IMR-90 (cell line): ENCODE measurements at regions not wholly inside any gene's neighbourhood (a gene's known extent, or its start where the extent isn't known, plus 50 kb on each side); places are given as distances from the start of the nearest gene placed in this dataset.

Source experiments
- ATAC-seq: fragments of 200-7000 bp; cut with Tn5 transposase; 2 replicates; pipeline ENCODE4 v1.9.1; 2020; ENCODE audit warnings: low read depth, mild to moderate bottlenecking, moderate library complexity
- BruUV-seq: library from RNA; stranded (reverse); fragments of 400-500 nt; replicated peaks from 2 replicates; lab custom pipeline; 2021; lab: Mats Ljungman, UMichigan
- CTCF ChIA-PET: fragments of 300-600 bp; formaldehyde crosslinking; extraction: SDS; loops from one replicate; lab custom pipeline; 2021; ENCODE audit warnings: antibody characterized with exemption; lab: Yijun Ruan, JAX
- POLR2A ChIA-PET: fragments of 300-600 bp; sonication (Branson Sonifier 250); formaldehyde crosslinking; loops from one replicate; lab custom pipeline; 2022; ENCODE audit warnings: antibody characterized with exemption; ENCODE audit not compliant: unreplicated experiment; lab: Charles Lee
- DNase-seq: peaks from one replicate; pipeline ENCODE4 v3.0.0; 2013
- H2AFZ ChIP-seq: replicated peaks from 2 replicates; pipeline ENCODE3; 2013; ENCODE audit warnings: low read length, mild to moderate bottlenecking; ENCODE audit not compliant: poor library complexity
- H2AK5ac ChIP-seq: 2 replicates; pipeline ENCODE4 v1.6.1; 2013; ENCODE audit warnings: low read depth, low read length, inconsistent platforms
- H2AK9ac ChIP-seq: replicated peaks from 2 replicates; pipeline ENCODE3; 2013; ENCODE audit warnings: mild to moderate bottlenecking, low read depth, low read length, moderate library complexity; ENCODE audit not compliant: poor library complexity
- H2BK120ac ChIP-seq: 2 replicates; pipeline ENCODE4 v1.6.1; 2013; ENCODE audit warnings: low read depth, low read length, inconsistent platforms
- H2BK15ac ChIP-seq: 3 replicates; pipeline ENCODE4 v1.6.1; 2013; ENCODE audit warnings: low read depth, low read length, inconsistent platforms
- H2BK20ac ChIP-seq: 2 replicates; pipeline ENCODE4 v1.6.1; 2013; ENCODE audit warnings: low read depth, mild to moderate bottlenecking, inconsistent platforms, low read length, moderate library complexity
- H2BK5ac ChIP-seq: 2 replicates; pipeline ENCODE4 v1.6.1; 2013; ENCODE audit warnings: mild to moderate bottlenecking, low read depth, low read length, inconsistent platforms; ENCODE audit not compliant: poor library complexity, severe bottlenecking
- H3K14ac ChIP-seq: replicated peaks from 2 replicates; pipeline ENCODE4 v1.6.1; 2013; ENCODE audit warnings: low read depth, low read length, inconsistent platforms
- H3K18ac ChIP-seq: 2 replicates; pipeline ENCODE4 v1.6.1; 2013; ENCODE audit warnings: low read depth, low read length, control low read depth
- H3K23ac ChIP-seq: 2 replicates; pipeline ENCODE4 v1.6.1; 2013; ENCODE audit warnings: low read depth, low read length, inconsistent platforms
- H3K27ac ChIP-seq: 2 replicates; pipeline ENCODE4 v1.5.1; 2013; ENCODE audit warnings: mild to moderate bottlenecking, control low read depth, low read length; ENCODE audit not compliant: insufficient read depth
- H3K27me3 ChIP-seq: 2 replicates; pipeline ENCODE4 v1.6.1; 2013; ENCODE audit warnings: low read length; ENCODE audit not compliant: control insufficient read depth, insufficient read depth
- H3K36me3 ChIP-seq: 2 replicates; pipeline ENCODE4 v1.6.1; 2013; ENCODE audit warnings: low read length, mixed read lengths; ENCODE audit not compliant: control insufficient read depth, insufficient read depth
- H3K4ac ChIP-seq: 2 replicates; pipeline ENCODE4 v1.6.1; 2013; ENCODE audit warnings: low read depth, low read length, inconsistent platforms
- H3K4me1 ChIP-seq: 2 replicates; pipeline ENCODE4 v1.6.1; 2013; ENCODE audit warnings: low read length, mixed read lengths; ENCODE audit not compliant: control insufficient read depth, insufficient read depth
- H3K4me2 ChIP-seq: 2 replicates; pipeline ENCODE4 v1.6.1; 2013; ENCODE audit warnings: low read depth, mild to moderate bottlenecking, control low read depth, low read length, moderate library complexity
- H3K4me3 ChIP-seq: 2 replicates; pipeline ENCODE4 v1.5.1; 2013; ENCODE audit warnings: low read depth, mild to moderate bottlenecking, control low read depth, low read length, moderate library complexity; ENCODE audit not compliant: insufficient read depth
- H3K56ac ChIP-seq: 2 replicates; pipeline ENCODE4 v1.6.1; 2013; ENCODE audit warnings: low read length, inconsistent platforms; ENCODE audit not compliant: insufficient read depth; ENCODE audit errors: extremely low read depth
- H3K79me1 ChIP-seq, 2 experiments: 2 replicates each; pipeline ENCODE4 v1.6.1; 2013; ENCODE audit warnings: low read length in 2 of 2, inconsistent platforms in 1 of 2, low read depth in 1 of 2
- H3K9ac ChIP-seq: 2 replicates; pipeline ENCODE4 v1.6.1; 2013; ENCODE audit warnings: low read depth, low read length, control low read depth
- H3K9me1 ChIP-seq: 2 replicates; pipeline ENCODE4 v1.6.1; 2013; ENCODE audit warnings: low read length, inconsistent platforms; ENCODE audit not compliant: insufficient read depth
- H3K9me3 ChIP-seq: 2 replicates; pipeline ENCODE4 v1.6.1; 2013; ENCODE audit warnings: low read length; ENCODE audit not compliant: control insufficient read depth, insufficient read depth
- H4K20me1 ChIP-seq: 2 replicates; pipeline ENCODE4 v1.6.1; 2013; ENCODE audit warnings: low read length, inconsistent platforms; ENCODE audit not compliant: insufficient read depth
- H4K5ac ChIP-seq: 2 replicates; pipeline ENCODE4 v1.6.1; 2013; ENCODE audit warnings: mild to moderate bottlenecking, low read depth, low read length, control low read depth
- H4K8ac ChIP-seq, 2 experiments: 2 replicates each; pipeline ENCODE4 v1.6.1; 2013; ENCODE audit warnings: low read depth in 2 of 2, low read length in 2 of 2, control low read depth in 1 of 2, inconsistent platforms in 1 of 2
- H4K91ac ChIP-seq: 2 replicates; pipeline ENCODE4 v1.6.1; 2013; ENCODE audit warnings: low read depth, low read length, inconsistent platforms; ENCODE audit not compliant: insufficient read depth
- CTCF ChIP-seq: conservative IDR thresholded peaks from 2 replicates; pipeline ENCODE4 v1.5.1; 2012; ENCODE audit warnings: mild to moderate bottlenecking, low read depth, low read length, improper control_type of control experiment
- FOS ChIP-seq: fragments of 150-350 bp; IDR thresholded peaks from 2 replicates; pipeline ENCODE4 v1.6.1; 2016; ENCODE audit warnings: low read depth, low read length
- WGBS, 2 experiments: methylation state at CpG; one replicate each; pipeline versions ENCODE4 v1.1.5 to v1.1.7; 2013; ENCODE audit warnings: missing lambda C conversion rate in 2 of 2; ENCODE audit not compliant: insufficient read length in 1 of 2; ENCODE audit errors: extremely low coverage in 2 of 2; 5-methylcytosine and 5-hydroxymethylcytosine counted together
- dilution Hi-C: fragments of 300-500 bp; cut with HindIII; formaldehyde crosslinking; loops from one replicate; pipeline ENCODE4 v1.14.3; 2018; ENCODE audit warnings: low sequenced_read_pairs; ENCODE audit not compliant: unreplicated experiment
- in situ Hi-C: fragments of 300-500 bp; cut with MboI; formaldehyde crosslinking; loops from 3 replicates; pipeline ENCODE4 v1.14.3; 2019; ENCODE audit warnings: low sequenced_read_pairs, inconsistent platforms, mixed read lengths
- intact Hi-C: fragments of 100-400 bp; cut with micrococcal nuclease; formaldehyde crosslinking; loops from 2 replicates; pipeline ENCODE4 v1.10.0; 2022

DNA sequence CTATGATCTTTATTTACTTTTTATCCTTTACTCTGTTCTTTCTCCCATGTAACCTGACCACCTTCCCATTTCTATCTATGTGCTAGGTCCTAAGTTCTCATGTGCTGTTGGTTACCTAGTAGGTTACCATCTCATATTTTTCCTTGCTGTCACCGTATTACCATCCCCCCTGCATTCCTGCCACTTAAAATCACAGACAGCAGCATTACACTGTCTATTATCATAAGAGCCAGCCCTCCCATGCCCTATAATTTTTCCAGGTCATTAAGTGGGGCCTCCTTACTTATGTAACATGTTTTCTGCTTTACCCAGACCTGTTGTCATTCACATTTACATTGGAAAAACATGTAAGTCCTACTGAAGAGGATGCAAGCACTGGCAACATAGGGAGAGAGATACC lies 202.9 kb downstream of the HS3ST3A1 start:
- no peak overlapping the region for H3K14ac ChIP-seq
- no peak overlapping the region for H3K56ac ChIP-seq
- no peak overlapping the region for H3K4ac ChIP-seq
- no peak for TF ChIP-seq FOS
- TF ChIP-seq CTCF, result no peak
- no peak overlapping the region for H2BK120ac ChIP-seq
- no peaks in the 10 kb centered on the region for H3K9me3 ChIP-seq
- no CpG with 5 or more reads among the region's 1 CpG for WGBS, 2 experiments
- no peak overlapping the region for H3K4me2 ChIP-seq
- H2AK9ac ChIP-seq, result no peak overlapping the region
- dilution Hi-C loops, result no loop called here
- H4K5ac ChIP-seq, result no peak overlapping the region
- no peak overlapping the region for H3K9ac ChIP-seq
- intact Hi-C loops, result no loop called here
- no TSS peak for BruUV-seq
- ChIA-PET CTCF (no interaction called here), POLR2A (no interaction called here)
- ATAC-seq (no peak), DNase-seq (no peak)
- H2AK5ac ChIP-seq, result no peak overlapping the region
- H3K79me1 ChIP-seq, result no peaks in the 10 kb centered on the region
- H2BK15ac ChIP-seq, result no peak overlapping the region
- no peak overlapping the region for H3K18ac ChIP-seq
- no peaks in the 10 kb centered on the region for H3K36me3 ChIP-seq
- no peak overlapping the region for H4K8ac ChIP-seq
- no peak overlapping the region for H4K91ac ChIP-seq
- peaks cover 8% of the 10 kb centered on the region for H3K4me1 ChIP-seq
- H2BK5ac ChIP-seq, result no peak overlapping the region
- peaks cover 6% of the 10 kb centered on the region; the same call in 1 of the 2 replicates for H3K9me1 ChIP-seq
- in situ Hi-C loops, result no loop called here
- no peaks in the 10 kb centered on the region for H4K20me1 ChIP-seq
- no peaks in the 10 kb centered on the region for H3K27me3 ChIP-seq
- H3K4me3 ChIP-seq, result no peak overlapping the region
- H3K27ac ChIP-seq, result no peak overlapping the region
- no peak overlapping the region for H2AFZ ChIP-seq
- H3K23ac ChIP-seq, result no peak overlapping the region
- H2BK20ac ChIP-seq, result no peak overlapping the region
